IMR-90 (cell line): ENCODE measurements at regions not wholly inside any gene's neighbourhood (a gene's known extent, or its start where the extent isn't known, plus 50 kb on each side); places are given as distances from the start of the nearest gene placed in this dataset.

Experiments
- ATAC-seq: fragments of 200-7000 bp; cut with Tn5 transposase; 2 replicates; pipeline ENCODE4 v1.9.1; 2020; ENCODE audit warnings: low read depth, mild to moderate bottlenecking, moderate library complexity
- BruUV-seq: library from RNA; stranded (reverse); fragments of 400-500 nt; replicated peaks from 2 replicates; lab custom pipeline; 2021; lab: Mats Ljungman, UMichigan
- CTCF ChIA-PET: fragments of 300-600 bp; formaldehyde crosslinking; extraction: SDS; loops from one replicate; lab custom pipeline; 2021; ENCODE audit warnings: antibody characterized with exemption; lab: Yijun Ruan, JAX
- POLR2A ChIA-PET: fragments of 300-600 bp; sonication (Branson Sonifier 250); formaldehyde crosslinking; loops from one replicate; lab custom pipeline; 2022; ENCODE audit warnings: antibody characterized with exemption; ENCODE audit not compliant: unreplicated experiment; lab: Charles Lee
- DNase-seq: peaks from one replicate; pipeline ENCODE4 v3.0.0; 2013
- H2AFZ ChIP-seq: replicated peaks from 2 replicates; pipeline ENCODE3; 2013; ENCODE audit warnings: low read length, mild to moderate bottlenecking; ENCODE audit not compliant: poor library complexity
- H2AK5ac ChIP-seq: 2 replicates; pipeline ENCODE4 v1.6.1; 2013; ENCODE audit warnings: low read depth, low read length, inconsistent platforms
- H2AK9ac ChIP-seq: replicated peaks from 2 replicates; pipeline ENCODE3; 2013; ENCODE audit warnings: mild to moderate bottlenecking, low read depth, low read length, moderate library complexity; ENCODE audit not compliant: poor library complexity
- H2BK120ac ChIP-seq: 2 replicates; pipeline ENCODE4 v1.6.1; 2013; ENCODE audit warnings: low read depth, low read length, inconsistent platforms
- H2BK15ac ChIP-seq: 3 replicates; pipeline ENCODE4 v1.6.1; 2013; ENCODE audit warnings: low read depth, low read length, inconsistent platforms
- H2BK20ac ChIP-seq: 2 replicates; pipeline ENCODE4 v1.6.1; 2013; ENCODE audit warnings: low read depth, mild to moderate bottlenecking, inconsistent platforms, low read length, moderate library complexity
- H2BK5ac ChIP-seq: 2 replicates; pipeline ENCODE4 v1.6.1; 2013; ENCODE audit warnings: mild to moderate bottlenecking, low read depth, low read length, inconsistent platforms; ENCODE audit not compliant: poor library complexity, severe bottlenecking
- H3K14ac ChIP-seq: replicated peaks from 2 replicates; pipeline ENCODE4 v1.6.1; 2013; ENCODE audit warnings: low read depth, low read length, inconsistent platforms
- H3K18ac ChIP-seq: 2 replicates; pipeline ENCODE4 v1.6.1; 2013; ENCODE audit warnings: low read depth, low read length, control low read depth
- H3K23ac ChIP-seq: 2 replicates; pipeline ENCODE4 v1.6.1; 2013; ENCODE audit warnings: low read depth, low read length, inconsistent platforms
- H3K27ac ChIP-seq: 2 replicates; pipeline ENCODE4 v1.5.1; 2013; ENCODE audit warnings: mild to moderate bottlenecking, control low read depth, low read length; ENCODE audit not compliant: insufficient read depth
- H3K27me3 ChIP-seq: 2 replicates; pipeline ENCODE4 v1.6.1; 2013; ENCODE audit warnings: low read length; ENCODE audit not compliant: control insufficient read depth, insufficient read depth
- H3K36me3 ChIP-seq: 2 replicates; pipeline ENCODE4 v1.6.1; 2013; ENCODE audit warnings: low read length, mixed read lengths; ENCODE audit not compliant: control insufficient read depth, insufficient read depth
- H3K4ac ChIP-seq: 2 replicates; pipeline ENCODE4 v1.6.1; 2013; ENCODE audit warnings: low read depth, low read length, inconsistent platforms
- H3K4me1 ChIP-seq: 2 replicates; pipeline ENCODE4 v1.6.1; 2013; ENCODE audit warnings: low read length, mixed read lengths; ENCODE audit not compliant: control insufficient read depth, insufficient read depth
- H3K4me2 ChIP-seq: 2 replicates; pipeline ENCODE4 v1.6.1; 2013; ENCODE audit warnings: low read depth, mild to moderate bottlenecking, control low read depth, low read length, moderate library complexity
- H3K4me3 ChIP-seq: 2 replicates; pipeline ENCODE4 v1.5.1; 2013; ENCODE audit warnings: low read depth, mild to moderate bottlenecking, control low read depth, low read length, moderate library complexity; ENCODE audit not compliant: insufficient read depth
- H3K56ac ChIP-seq: 2 replicates; pipeline ENCODE4 v1.6.1; 2013; ENCODE audit warnings: low read length, inconsistent platforms; ENCODE audit not compliant: insufficient read depth; ENCODE audit errors: extremely low read depth
- H3K79me1 ChIP-seq, 2 experiments: 2 replicates each; pipeline ENCODE4 v1.6.1; 2013; ENCODE audit warnings: low read length in 2 of 2, inconsistent platforms in 1 of 2, low read depth in 1 of 2
- H3K9ac ChIP-seq: 2 replicates; pipeline ENCODE4 v1.6.1; 2013; ENCODE audit warnings: low read depth, low read length, control low read depth
- H3K9me1 ChIP-seq: 2 replicates; pipeline ENCODE4 v1.6.1; 2013; ENCODE audit warnings: low read length, inconsistent platforms; ENCODE audit not compliant: insufficient read depth
- H3K9me3 ChIP-seq: 2 replicates; pipeline ENCODE4 v1.6.1; 2013; ENCODE audit warnings: low read length; ENCODE audit not compliant: control insufficient read depth, insufficient read depth
- H4K20me1 ChIP-seq: 2 replicates; pipeline ENCODE4 v1.6.1; 2013; ENCODE audit warnings: low read length, inconsistent platforms; ENCODE audit not compliant: insufficient read depth
- H4K5ac ChIP-seq: 2 replicates; pipeline ENCODE4 v1.6.1; 2013; ENCODE audit warnings: mild to moderate bottlenecking, low read depth, low read length, control low read depth
- H4K8ac ChIP-seq, 2 experiments: 2 replicates each; pipeline ENCODE4 v1.6.1; 2013; ENCODE audit warnings: low read depth in 2 of 2, low read length in 2 of 2, control low read depth in 1 of 2, inconsistent platforms in 1 of 2
- H4K91ac ChIP-seq: 2 replicates; pipeline ENCODE4 v1.6.1; 2013; ENCODE audit warnings: low read depth, low read length, inconsistent platforms; ENCODE audit not compliant: insufficient read depth
- FOS ChIP-seq: fragments of 150-350 bp; IDR thresholded peaks from 2 replicates; pipeline ENCODE4 v1.6.1; 2016; ENCODE audit warnings: low read depth, low read length
- MAZ ChIP-seq: IDR thresholded peaks from 2 replicates; pipeline ENCODE4 v1.6.1; 2012; ENCODE audit warnings: low read depth, mild to moderate bottlenecking, low read length, improper control_type of control experiment, moderate library complexity, borderline replicate concordance
- MXI1 ChIP-seq: IDR thresholded peaks from 2 replicates; pipeline ENCODE4 v1.6.1; 2012; ENCODE audit warnings: low read depth, mild to moderate bottlenecking, low read length, moderate library complexity, borderline replicate concordance
- USF2 ChIP-seq: fragments of 150-350 bp; IDR thresholded peaks from 2 replicates; pipeline ENCODE4 v1.6.1; 2017; ENCODE audit warnings: mild to moderate bottlenecking, antibody characterized with exemption, low read length, low read depth
- WGBS, 2 experiments: methylation state at CpG; one replicate each; pipeline versions ENCODE4 v1.1.5 to v1.1.7; 2013; ENCODE audit warnings: missing lambda C conversion rate in 2 of 2; ENCODE audit not compliant: insufficient read length in 1 of 2; ENCODE audit errors: extremely low coverage in 2 of 2; 5-methylcytosine and 5-hydroxymethylcytosine counted together
- dilution Hi-C: fragments of 300-500 bp; cut with HindIII; formaldehyde crosslinking; loops from one replicate; pipeline ENCODE4 v1.14.3; 2018; ENCODE audit warnings: low sequenced_read_pairs; ENCODE audit not compliant: unreplicated experiment
- in situ Hi-C: fragments of 300-500 bp; cut with MboI; formaldehyde crosslinking; loops from 3 replicates; pipeline ENCODE4 v1.14.3; 2019; ENCODE audit warnings: low sequenced_read_pairs, inconsistent platforms, mixed read lengths
- intact Hi-C: fragments of 100-400 bp; cut with micrococcal nuclease; formaldehyde crosslinking; loops from 2 replicates; pipeline ENCODE4 v1.10.0; 2022

- no peaks in the 10 kb centered on the region for H3K4me1 ChIP-seq
- POLR2A ChIA-PET: no interaction called here
- H3K9me1 ChIP-seq: no peaks in the 10 kb centered on the region
- intact Hi-C loops: no loop called here
- no peak overlapping the region for H2BK120ac ChIP-seq
- H3K36me3 ChIP-seq: no peaks in the 10 kb centered on the region
- no peak overlapping the region for H4K5ac ChIP-seq
- CTCF ChIA-PET: no interaction called here
- no peaks in the 10 kb centered on the region for H3K9me3 ChIP-seq
- H4K20me1 ChIP-seq: no peaks in the 10 kb centered on the region
- no peak overlapping the region for H3K23ac ChIP-seq
- H4K8ac ChIP-seq: no peak overlapping the region
- H3K27ac ChIP-seq: no peak overlapping the region
- dilution Hi-C loops: no loop called here
- no peak overlapping the region for H2BK5ac ChIP-seq
- in situ Hi-C loops: no loop called here
- ATAC-seq: no peak
- no peak overlapping the region for H3K9ac ChIP-seq
- no peak overlapping the region for H2BK20ac ChIP-seq
- H3K4me3 ChIP-seq: no peak overlapping the region
- no peak overlapping the region for H3K18ac ChIP-seq
- no peak for DNase-seq
- TF ChIP-seq USF2 (no peak), MXI1 (no peak), MAZ (no peak), FOS (no peak)
- H2AK5ac ChIP-seq: no peak overlapping the region
- H2AFZ ChIP-seq: no peak overlapping the region
- H3K4ac ChIP-seq: no peak overlapping the region
- no peak overlapping the region for H2AK9ac ChIP-seq
- H3K4me2 ChIP-seq: no peak overlapping the region
- no peak overlapping the region for H3K14ac ChIP-seq
- H2BK15ac ChIP-seq: no peak overlapping the region
- H3K56ac ChIP-seq: no peak overlapping the region
- no peaks in the 10 kb centered on the region for H3K79me1 ChIP-seq
- H3K27me3 ChIP-seq: no peaks in the 10 kb centered on the region; the same call in 1 of the 2 replicates
- no TSS peak for BruUV-seq
- H4K91ac ChIP-seq: no peak overlapping the region
- no CpG with 5 or more reads among the region's 1 CpG for WGBS, 2 experiments
Observed at GRCh38 chr3:158953131-158953530, 151.3 kb downstream of the MFSD1 start.
